Keratinocyte (primary cell): ENCODE measurements at regions not wholly inside any gene's neighbourhood (a gene's known extent, or its start where the extent isn't known, plus 50 kb on each side); places are given as distances from the start of the nearest gene placed in this dataset.

Experiments
- EZH2 ChIP-seq: IDR thresholded peaks from one replicate; pipeline ENCODE4 v1.6.1; 2012; ENCODE audit warnings: inconsistent platforms, mild to moderate bottlenecking, low read length, moderate library complexity
- TF ChIP-seq, protein P1 (sequence below), 3 experiments: IDR thresholded peaks in 1 of 3; conservative IDR thresholded peaks in 1 of 3; optimal IDR thresholded peaks in 1 of 3; 2 replicates in 2 of 3; 3 replicates in 1 of 3; pipeline versions ENCODE3 to v1.5.1; 2011; ENCODE audit warnings: low read length in 3 of 3, mild to moderate bottlenecking in 3 of 3, moderate library complexity in 2 of 3, control low read depth in 1 of 3, inconsistent platforms in 1 of 3; ENCODE audit not compliant: insufficient read depth in 2 of 3; ENCODE audit errors: extremely low read depth in 1 of 3

DNA sequence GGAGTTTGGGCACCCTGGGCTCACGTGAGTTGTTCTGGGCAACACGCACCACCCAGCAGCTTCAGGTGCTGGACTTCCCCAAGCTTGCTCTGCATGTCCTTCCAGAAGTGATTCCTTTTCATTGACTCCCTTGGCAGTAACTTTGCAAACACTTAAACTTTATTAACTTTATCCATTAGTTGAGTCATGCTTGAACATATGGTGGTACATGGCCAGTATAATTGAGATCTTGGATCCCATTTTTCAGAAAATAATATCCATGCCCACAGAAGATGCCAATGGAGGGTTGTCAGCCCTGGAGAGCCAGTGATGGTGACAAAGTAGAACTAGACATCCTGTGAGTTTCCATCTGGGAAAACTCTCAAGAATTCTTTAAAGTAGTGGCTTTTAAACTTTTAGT is 144.2 kb downstream of the COPS8 start:
- TF ChIP-seq, protein P1, sequence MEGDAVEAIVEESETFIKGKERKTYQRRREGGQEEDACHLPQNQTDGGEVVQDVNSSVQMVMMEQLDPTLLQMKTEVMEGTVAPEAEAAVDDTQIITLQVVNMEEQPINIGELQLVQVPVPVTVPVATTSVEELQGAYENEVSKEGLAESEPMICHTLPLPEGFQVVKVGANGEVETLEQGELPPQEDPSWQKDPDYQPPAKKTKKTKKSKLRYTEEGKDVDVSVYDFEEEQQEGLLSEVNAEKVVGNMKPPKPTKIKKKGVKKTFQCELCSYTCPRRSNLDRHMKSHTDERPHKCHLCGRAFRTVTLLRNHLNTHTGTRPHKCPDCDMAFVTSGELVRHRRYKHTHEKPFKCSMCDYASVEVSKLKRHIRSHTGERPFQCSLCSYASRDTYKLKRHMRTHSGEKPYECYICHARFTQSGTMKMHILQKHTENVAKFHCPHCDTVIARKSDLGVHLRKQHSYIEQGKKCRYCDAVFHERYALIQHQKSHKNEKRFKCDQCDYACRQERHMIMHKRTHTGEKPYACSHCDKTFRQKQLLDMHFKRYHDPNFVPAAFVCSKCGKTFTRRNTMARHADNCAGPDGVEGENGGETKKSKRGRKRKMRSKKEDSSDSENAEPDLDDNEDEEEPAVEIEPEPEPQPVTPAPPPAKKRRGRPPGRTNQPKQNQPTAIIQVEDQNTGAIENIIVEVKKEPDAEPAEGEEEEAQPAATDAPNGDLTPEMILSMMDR (optimal IDR thresholded peaks at IDR 0.05 in 1 of 3, IDR thresholded peaks at IDR 0.05 in 1 of 3, conservative IDR thresholded peaks at IDR 0.05 in 1 of 3; ENCODE audit: extremely low read depth in 1 of 3, insufficient read depth in 2 of 3, low read length in 3 of 3) = no peak
- TF ChIP-seq EZH2 = no peak
